HS-5 (cell line): ENCODE measurements at regions not wholly inside any gene's neighbourhood (a gene's known extent, or its start where the extent isn't known, plus 50 kb on each side); places are given as distances from the start of the nearest gene placed in this dataset.
A peak's percentile ranks its signal among the peaks of the same experiment; 100 is the strongest.

Experiments
- DNase-seq: peaks from one replicate; pipeline ENCODE4 v3.0.0-alpha.2; 2012; ENCODE audit warnings: low read depth

DNA sequence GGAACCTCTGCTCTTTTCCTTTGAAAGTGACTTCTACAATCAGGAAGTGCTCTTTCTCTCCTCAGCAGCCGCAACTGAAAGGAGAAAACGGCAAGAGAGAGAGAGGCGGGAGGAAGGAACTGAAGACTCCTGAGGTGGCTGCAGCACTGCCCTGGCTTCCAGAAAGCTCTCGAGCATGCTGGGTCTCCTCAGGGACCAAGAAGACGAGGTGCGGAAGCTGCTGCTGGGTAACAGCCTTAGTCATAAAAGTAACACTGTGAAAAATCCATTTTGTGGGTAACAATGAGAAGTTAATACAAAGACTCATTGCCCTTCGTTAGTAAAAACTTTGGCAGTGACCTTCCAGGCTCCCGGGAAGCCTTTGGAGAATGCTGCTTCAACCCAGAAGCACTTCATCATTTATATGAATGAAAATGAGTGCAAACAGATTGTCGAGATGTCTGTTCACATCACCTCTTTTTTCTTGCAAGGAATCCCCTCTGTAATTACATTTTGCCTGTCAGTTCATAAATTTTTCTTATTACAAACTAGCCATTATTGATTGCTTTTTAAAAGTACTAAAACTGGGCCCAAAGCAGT lies 473.4 kb downstream of the SOX6 start:
- DNase-seq, result no peak

DNA sequence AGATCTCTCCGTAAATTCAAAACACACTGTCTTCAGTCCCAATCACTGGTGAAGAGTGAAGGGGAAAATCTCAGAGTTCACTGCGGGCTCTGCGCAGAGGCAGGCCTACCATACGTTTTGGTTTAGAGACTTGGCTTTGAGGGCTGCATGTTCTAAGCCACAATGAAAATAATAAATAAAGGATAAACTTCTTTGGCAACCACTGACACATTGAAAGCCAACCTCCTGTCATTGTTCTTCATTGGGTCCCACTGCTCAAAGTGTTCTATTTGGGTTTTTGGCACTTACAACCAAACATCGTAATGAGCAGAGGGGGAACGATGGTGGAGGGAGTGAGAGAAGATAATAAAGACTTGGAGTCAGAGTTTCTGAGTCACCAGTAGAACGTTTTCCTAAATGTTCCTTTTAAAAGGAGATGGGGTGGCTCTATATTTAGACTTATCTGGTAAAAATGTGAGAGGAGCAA lies 472.9 kb downstream of the SOX6 start:
- DNase-seq, result no peak

DNA sequence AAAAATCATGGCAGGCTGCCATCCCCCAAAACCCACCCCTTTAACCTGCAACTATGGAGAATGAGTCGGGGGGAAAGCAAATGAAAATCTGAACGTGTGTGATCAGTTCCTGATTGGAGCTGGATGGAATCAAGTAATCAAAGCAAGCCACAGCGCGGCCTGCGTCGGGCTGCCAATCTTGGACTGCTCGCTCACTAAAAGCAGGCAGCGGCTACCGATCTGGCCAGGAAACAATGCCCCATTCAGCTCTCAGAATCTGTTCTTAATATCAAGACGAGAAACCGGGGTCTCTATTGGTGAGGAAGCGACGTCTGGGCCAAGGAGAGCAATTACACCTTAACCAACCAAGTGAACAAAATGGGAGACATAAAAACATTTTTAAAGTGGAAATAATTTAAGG lies 472.2 kb downstream of the SOX6 start:
- DNase-seq, result no peak

DNA sequence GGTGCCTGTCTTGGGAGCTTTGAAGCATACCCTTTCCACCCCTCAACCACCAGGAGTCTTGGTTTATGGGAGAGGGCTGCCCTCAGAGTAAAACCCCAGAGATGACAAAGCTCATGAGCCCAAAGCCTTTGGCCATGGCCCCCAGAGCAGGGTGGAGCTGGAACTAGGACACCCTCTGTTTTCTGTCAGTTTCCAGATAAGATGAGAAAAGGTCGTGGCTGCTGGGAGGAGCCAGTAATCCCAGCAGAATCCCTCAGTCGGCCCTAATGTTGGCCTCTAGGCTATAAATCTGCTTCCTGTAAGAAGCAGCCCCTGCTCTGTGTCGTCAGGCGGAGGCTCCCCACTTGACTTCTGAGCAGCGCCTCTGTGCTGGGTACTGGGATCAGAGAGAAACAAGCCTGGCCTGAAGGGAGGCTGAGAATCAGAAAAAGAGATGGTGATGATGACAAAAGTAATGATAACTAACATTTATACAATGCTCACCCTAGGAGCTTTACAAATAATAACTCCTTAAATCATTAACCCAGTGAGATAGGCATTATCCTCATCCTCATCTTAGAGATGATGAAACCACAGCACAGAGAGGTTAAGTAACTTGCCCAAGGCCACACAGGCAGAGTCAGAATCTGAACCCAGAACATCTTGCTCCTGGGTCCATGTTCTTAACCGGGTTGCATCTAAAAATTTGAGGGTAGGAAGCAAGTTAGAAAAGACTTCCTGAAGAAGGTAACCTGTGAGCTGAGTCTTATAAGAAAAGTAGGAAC lies 471.4 kb downstream of the SOX6 start:
- no peak for DNase-seq

DNA sequence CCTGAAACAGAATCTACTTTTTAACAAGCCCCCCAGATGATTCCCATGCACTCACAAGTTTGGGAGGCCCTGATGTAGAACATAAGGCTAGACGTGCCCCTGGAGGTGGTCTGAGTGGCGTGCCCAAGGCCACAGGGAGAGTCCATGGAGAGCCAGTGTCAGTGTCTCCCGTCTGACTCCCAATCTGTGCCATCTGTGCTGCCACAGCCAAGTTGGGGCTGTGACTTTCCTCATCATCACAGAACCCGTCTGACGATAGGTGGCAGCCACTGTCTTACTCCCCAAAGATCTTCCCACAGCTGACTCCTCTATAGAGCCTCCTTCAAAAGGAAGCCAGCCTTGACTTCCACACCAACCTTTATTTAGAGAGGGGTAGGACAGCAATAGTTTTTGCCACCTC lies 470.5 kb downstream of the SOX6 start:
- no peak for DNase-seq

DNA sequence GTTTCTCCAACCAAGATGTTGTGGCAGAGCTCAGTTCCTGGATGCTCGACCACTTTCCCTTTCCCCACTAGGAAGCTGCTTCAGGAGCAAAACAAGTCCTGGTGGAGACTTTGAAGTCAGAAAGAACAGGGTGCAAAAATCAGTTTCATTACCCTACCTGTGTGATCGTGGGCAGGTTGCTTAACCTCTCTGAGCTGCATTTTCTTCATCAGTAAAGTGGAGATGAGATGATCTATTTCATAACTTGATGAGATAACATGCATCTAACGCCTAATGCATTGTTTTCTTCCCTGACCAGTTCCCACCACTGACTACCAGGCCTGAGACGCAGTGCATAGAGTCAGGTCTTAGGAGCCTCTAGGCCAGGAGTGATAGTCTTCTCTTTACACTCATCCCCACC lies 470.0 kb downstream of the SOX6 start:
- no peak for DNase-seq

DNA sequence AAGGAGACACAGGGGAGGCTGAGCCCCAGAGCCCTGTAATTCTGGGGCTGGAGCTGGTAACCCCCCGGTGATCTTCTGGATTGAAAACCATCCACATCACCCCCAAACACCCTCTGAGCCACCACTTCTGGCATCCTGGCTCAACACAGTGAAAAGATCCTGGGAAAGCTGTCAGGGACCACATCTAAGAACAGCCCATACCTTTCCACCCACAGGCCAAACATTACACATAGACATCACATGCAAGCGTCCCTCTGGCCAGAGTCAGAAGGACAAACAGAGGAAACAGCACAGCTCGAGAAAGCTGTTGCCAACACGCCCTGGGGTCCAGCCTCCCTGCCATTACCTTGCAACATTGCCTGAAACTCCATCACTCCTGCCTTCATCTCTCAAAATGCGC lies 469.5 kb downstream of the SOX6 start:
- DNase-seq, result no peak

DNA sequence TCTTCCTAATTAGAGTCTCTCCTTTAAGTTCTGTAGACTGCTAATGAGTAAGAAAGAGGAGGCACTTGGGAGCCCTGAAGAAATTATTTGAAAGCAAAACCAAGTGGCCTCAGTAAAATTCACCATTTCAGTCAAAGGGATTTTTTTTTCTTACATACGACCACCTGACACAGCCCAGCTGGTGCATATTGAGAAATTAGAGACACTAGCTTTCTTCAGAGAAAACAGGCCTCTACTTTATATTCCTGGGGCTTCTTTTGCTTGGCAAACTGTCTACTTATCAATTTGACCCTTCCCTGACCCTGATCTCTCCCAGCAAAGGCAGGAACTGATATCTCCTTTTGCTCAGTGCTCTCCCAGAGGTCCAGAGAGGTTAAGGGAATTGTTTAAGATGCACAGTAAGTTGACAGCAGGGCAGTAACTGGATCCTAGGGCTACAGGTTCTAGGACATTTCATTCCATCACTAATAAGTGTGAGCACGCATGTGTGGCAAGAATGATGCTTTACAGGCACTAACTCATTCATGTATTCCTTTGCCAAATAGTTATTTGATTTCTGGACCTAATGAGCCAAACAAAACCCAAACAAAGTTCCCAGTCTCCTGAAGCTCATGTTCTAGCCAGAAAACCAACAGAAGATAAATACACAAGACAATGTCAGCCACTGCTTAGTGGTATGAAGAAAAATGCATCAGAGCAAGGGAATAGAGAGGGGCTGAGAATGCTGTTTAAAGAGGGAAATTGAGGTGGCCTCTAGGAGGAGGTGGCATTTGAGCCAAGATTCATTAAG lies 467.6 kb downstream of the SOX6 start:
- DNase-seq, result no peak

DNA sequence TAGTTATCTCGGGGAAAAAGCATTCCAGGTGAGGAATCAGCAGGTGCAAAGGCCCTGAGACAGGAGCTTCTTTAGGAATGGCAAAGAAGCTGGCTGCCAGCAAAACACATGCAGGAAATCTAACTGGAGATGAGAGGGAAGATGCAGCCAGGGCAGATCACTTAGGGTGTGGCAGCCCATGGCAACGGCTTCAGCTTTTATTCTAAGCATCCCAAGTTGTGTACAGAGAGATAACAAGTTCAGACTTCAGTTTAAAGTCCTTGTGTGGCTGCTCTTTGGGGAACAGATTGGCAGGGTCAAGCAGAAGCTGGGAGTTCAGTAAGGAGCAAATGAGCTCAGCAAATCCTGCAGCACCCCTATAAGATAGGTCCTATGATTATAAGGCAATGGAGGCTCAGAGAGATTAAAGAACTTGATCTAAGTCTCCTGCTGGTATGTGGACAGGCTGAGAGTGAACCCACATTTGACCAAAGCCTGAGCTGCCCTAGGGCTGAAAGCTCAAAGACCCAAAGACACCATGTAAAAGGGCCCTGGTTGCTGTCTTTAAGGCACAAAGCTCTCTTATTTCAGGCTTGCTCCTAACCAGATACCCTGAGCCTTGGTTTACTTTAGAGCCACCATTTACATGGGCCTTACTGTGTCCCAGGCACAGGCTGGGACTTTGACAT lies 466.8 kb downstream of the SOX6 start:
- no peak for DNase-seq

DNA sequence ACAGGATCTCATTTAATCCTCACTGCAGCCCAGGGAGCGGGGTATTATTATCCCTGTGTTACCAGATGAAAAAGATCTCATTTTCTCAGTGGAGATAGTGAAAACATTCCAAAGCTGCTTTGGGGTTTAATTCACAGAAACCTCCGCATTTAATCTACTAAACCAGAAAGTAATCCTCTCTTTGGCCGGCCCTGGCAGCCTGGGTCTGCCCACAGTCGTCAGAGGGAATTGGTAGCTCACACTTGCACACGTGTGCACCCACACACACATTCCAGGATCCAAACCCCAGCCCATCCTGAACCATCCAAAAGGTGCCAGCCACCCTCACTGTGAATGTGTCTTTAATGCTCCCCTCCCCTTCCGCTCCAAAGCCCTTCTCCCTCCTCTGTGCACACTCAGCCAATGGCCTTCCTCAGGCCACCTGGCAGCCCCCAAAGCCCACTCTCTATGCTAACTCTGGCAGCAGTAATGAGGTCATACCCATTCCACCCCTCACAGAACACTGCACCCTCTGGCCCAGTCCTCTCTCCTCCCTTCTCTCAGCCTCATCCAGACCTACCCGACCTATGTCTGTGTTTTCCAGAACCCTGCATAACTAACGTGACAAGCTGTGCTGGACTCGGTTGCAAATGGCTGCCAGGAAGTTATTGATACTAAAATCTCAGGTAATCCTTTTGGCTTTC lies 466.2 kb downstream of the SOX6 start:
- DNase-seq, result no peak

DNA sequence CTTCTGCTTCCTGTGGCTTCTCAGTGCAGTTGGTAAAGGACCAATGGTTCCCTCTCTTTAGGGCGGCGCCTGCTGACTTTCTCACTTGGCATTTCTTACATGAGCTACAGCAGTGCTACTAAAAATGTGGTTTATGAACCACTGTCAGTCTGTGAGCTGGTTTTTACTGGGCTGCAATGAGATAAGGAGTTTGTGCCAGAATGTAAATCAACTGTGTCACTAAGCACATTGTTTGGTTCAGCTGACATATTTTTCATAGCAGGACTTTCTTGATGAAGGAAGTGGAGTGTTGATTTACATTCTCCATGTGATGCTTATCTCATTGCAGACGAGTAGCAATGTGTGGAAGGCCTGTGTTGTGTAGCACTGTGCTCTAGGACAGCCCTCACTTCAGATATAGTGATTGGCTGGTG lies 463.3 kb downstream of the SOX6 start:
- DNase-seq, result peak; percentile 28

DNA sequence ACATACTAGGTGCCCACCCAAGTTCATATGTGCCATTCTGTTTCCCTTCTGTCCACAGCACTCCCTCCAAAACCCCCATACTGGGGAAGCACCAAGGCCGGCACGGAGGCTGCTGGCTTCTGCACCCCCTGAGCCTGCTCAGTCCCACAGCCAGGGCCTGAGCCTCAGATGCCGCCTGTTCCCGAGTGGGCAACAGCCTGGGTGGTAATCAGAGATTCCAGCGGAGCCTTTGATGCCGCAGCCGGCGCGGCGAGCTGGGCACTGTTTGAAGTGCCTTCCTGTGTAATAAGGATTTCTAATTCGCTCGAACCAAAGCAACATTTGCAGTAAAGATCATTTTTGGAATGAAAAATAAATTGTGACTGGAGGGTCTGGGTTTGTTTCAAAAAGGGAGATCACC lies 460.3 kb downstream of the SOX6 start:
- DNase-seq, result no peak

DNA sequence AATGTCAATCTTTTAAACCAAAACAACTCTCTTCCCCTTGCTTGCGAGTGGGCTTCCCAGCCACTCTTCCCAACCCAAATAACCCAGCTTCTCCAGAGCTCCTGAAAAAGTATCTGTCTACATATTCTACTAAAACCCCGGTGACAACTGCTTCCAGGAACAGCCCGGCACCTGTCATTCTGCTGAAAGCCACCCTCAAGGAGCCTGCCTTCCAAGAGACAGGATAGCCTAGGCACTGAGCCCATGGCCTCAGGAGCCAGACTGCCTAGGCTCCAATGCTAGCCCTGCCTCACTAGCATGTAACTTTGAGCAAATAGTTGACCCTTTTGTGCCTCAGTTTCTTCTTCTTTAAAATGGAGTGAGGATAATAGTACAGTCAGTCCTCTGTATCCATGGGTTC lies 459.8 kb downstream of the SOX6 start:
- DNase-seq, result no peak

DNA sequence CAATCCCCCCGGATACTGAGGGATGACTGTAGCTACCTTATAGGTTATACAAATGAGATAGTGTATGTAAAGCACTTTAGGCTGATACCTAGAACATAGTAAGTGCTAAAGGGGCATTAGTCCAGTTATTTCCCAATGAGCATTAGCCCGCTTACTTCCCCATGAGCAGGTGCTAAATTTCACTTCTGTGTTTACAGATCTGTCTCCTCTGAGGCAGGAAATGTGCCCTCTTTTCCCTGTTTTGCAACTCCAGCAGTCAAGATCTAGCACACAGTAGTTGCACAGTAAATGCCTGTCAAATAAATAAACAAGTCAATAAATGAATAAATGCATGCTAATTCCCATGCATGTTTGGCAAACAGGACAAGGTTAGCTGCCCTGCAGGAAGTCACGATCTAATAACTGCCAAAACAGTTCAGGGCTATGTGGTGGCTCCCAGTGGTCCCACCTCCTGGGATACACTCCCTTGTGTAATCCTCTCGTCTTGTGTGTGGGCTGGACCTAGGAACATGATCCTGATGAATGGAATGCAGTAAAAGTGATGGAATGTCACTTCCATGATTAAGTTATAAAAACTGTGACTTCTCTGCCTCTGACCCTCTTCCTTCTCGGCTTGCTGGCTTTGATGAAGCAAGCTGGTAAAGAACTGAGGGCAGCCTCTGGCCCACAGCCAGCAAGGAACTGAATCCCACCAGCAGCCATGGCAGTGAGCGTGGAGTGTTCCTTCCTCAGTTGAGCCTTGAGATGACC lies 459.0 kb downstream of the SOX6 start:
- DNase-seq, result peak; percentile 50

DNA sequence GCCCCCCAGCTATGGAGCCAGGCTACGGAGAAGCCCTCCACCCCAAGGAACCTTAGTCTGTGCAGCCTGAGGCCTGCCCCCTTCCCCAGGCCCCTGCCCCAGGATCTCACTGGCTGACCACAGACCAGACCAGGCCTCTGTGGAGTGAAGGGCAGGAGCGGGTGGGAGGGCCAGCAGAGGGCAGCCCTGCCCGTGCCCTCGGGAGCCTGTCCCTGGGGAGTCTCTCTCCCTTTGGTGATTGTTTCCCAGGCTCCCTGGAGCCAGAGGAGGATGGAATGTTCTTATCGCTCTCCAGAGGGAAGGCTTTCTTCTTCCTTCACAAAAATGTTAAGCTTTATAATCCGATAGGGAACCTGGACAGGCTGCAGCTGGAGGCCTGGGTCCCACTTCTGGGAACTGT lies 455.3 kb downstream of the SOX6 start:
- no peak for DNase-seq

DNA sequence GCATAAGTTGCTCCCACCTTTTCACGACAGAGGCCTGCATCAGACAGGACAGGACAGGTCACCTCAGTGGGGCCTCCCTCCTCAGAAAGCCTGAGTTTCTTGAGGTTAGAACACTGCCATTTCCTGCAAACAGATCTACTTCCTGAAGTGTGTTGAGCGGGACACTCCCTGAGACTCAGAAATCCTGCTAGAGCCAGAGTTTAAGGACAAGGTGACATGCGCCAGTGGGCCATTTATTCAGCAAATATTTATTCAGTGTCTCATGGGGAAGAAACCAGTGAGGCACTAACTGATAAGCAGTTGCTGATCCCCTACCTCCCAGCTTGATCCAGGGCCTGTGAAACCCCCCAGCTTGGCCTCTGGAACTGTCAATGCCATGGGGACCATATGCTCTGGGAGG lies 454.6 kb downstream of the SOX6 start:
- DNase-seq, result no peak

DNA sequence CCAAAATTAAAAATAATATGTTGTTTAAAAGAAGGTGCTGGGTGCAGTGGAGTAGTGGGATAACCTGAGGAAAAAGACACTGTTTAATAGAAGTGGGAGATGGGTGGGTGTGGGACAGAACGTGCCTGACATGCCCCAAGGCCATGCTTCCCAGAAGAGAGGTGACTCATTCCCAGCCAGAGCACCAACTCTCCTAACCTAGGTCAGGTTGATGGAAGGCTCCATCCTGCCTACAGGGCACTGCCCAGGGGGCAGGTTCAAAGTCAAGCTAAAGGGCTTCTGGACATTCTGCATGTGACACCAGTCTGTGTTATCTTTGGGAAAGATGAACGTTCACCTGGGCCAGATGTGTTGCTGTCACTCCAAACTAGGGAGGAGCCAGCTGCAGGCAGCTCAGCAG lies 453.1 kb downstream of the SOX6 start:
- no peak for DNase-seq

DNA sequence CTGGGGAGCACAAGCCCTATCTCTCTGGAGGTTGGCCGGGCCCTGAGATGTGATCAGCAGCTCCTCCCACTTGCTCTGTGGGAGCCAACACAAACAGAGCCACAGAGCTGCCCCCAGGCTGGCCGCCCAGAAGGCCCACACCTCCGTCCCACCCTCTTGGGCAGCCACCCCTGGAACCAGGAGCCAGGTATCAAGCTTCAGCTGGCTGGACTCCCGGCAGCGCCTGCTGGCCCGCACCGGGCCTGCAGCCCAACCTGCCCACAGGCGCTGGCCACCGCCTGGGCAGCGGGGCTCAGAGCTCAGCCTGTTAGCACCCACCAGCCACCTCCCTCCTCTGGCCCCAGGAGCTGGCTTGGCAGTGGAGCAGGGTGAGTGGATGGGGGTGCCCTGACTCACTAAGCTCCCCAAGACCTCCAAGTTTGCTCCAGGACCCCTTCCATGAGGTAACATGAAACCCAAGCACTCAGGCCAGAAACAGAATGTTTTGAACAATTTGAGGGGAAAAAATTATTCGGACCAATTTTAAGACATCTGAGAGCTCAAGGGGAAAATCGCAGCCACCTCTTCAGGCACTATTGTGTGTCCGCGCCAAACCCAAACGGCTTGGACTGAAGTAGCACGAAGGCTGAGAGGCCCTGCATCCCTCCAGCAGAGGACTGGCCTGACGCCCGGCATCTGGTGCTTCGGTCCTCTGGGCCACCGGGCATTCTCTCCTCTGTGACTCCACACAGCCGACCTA lies 450.8 kb downstream of the SOX6 start:
- DNase-seq, result no peak

DNA sequence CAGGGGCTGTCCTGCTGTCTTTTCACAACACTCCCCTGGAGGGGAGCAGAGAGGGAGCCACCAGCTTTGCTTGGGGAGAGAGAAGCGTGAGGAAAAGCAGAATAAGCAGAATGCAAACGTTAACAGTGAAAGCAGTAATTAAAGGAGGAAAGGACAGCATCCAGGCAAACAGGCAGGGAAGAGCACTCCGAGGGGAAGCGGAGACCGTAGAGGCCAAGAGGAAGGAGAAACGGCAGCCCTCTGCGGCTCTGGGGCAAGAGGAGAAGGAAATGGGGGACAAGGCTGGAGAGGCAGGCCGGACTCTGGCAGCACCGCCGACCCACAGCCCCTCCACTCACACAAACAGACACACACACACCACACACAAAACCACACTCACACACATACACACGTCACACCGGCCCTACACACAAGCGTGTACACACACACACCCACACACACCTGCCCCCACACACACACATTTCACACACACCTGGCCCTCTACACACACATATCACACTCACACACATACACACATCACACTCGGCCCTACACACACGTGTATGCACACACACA lies 449.8 kb downstream of the SOX6 start:
- DNase-seq, result no peak

DNA sequence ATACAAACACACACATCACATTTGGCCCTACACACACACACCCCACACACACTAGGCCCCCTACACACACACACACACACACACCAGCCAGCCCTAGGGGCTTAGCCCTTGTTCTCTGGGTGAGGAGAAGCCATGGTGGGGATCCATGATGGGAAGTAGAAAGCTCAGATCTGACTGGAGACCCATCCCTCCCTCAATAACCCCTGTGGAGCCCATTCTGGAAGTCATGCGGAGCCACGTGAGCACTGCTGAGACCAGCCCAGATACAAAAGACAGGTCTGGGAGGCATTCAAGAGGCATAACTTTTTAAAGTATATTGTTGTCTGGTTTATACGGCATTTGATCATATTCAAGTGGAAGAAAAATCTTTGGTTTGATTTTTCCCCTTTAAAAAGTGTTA lies 448.5 kb downstream of the SOX6 start:
- no peak for DNase-seq
